ENCODE measurements at regions not wholly inside any gene's neighbourhood (a gene's known extent, or its start where the extent isn't known, plus 50 kb on each side); places are given as distances from the start of the nearest gene placed in this dataset.

DNA sequence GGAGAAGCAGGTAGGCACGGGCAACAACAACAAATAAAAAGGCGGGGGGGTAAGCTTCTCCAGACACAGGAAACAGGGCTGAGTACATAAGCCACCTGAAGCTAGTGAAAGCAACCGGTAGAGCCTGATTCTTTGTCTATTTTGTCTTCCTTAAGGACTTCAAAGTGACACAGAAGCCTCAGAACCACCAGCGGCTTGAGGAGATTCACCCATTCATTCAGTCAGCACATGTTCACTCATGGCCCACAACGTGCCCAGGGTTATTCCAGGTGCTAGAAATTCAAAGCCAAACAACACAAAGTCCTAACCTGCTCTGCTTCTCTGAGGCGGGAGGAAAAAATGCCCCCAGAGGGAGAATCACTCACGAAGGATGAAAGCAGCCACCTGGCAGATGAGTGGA lies 69.3 kb upstream of the C7orf33 start:
- no peak for TF ChIP-seq JUND (IDR thresholded peaks at IDR 0.05; ENCODE audit: low read depth)
- DNase-seq (ENCODE audit: low read depth in 1 of 2, low spot score in 1 of 2): peak in 1 of 2 experiments; percentile 63
- in situ Hi-C loops (cut with HindIII; ENCODE audit: low pct_unique_long_range_greater_than_20kb, low sequenced_read_pairs): no loop called here

DNA sequence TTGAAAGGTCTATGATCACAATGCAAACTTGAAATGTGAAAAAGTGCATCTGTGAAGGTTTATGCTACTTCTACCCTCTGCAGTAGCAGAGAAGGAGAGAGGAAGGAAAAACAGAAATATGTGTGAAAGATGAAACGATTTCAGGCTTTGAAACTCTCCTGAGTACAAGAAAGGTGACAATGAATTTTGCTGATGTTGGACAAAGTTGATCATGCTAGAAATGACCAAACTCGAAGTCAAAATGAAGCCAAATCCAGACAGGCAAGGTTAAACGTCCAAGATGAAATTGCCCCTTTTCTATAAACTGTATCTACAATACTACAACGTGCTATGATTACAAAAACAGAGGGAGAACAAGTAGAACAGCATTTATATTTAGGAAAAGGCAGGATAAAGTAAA lies 67.0 kb upstream of the C7orf33 start:
- TF ChIP-seq JUND (IDR thresholded peaks at IDR 0.05; ENCODE audit: low read depth): no peak
- no peak for DNase-seq (ENCODE audit: low read depth in 1 of 2, low spot score in 1 of 2)
- in situ Hi-C loops (cut with HindIII; ENCODE audit: low pct_unique_long_range_greater_than_20kb, low sequenced_read_pairs): no loop called here

DNA sequence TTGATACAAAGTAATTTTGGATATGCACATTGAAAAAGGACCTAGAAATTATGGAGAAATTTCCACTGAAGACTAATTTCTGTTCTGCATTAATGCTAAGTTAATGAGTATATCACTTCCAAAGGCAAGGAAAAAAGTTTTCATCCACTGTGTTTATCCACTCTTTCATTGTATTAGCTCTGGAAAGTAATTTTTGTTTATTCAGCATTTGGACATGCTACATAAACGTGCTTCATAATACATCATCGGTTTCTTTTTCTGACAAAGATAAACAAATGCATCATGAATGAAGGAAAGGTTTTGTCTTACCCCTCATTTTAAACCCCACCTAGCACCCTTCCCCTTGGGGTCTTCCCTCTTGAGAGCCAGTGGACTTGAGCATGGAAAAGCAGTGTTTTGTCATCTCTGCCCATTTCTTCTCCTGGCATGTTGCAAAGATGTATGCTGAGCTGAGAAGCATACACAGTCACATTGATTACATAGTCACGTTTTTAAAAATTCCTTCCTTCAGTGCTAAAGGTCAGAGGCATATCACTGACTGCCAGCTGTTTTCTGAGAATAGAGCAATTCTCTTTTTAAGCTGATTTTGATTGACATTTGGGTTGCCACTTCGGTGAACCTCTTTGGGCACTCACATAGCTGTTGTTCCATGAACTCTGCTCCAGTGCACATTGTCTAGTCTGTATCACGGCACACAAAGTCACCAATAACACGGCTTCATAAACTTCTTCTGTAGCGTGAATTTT lies 65.9 kb upstream of the C7orf33 start:
- no peak for DNase-seq (ENCODE audit: low read depth in 1 of 2, low spot score in 1 of 2)
- TF ChIP-seq JUND (IDR thresholded peaks at IDR 0.05; ENCODE audit: low read depth): no peak
- in situ Hi-C loops (cut with HindIII; ENCODE audit: low pct_unique_long_range_greater_than_20kb, low sequenced_read_pairs): no loop called here

DNA sequence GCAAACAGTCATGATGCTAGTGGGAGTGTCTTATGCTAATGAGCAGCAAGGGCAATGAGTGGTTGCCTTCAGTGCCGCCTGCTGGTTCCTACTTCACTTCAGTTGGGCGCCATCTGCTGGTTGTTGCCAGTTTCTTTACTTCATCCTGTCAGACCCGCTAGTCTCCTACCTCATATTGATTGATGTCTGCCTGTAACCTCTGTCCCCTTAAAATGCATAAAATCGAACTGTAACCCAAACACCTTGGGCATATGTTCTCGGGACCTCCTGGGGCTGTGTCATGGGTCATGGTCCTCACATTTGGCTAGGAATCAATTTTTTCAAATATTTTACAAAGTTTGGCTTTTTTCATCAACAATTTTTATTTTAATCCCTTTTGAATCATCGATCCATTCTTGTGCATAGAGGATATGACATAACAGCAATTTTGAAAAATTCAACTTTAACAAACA lies 62.8 kb upstream of the C7orf33 start:
- DNase-seq (ENCODE audit: low read depth in 1 of 2, low spot score in 1 of 2): peak; percentile 28 to 94
- TF ChIP-seq JUND (IDR thresholded peaks at IDR 0.05; ENCODE audit: low read depth): no peak
- in situ Hi-C loops (cut with HindIII; ENCODE audit: low pct_unique_long_range_greater_than_20kb, low sequenced_read_pairs): no loop called here

DNA sequence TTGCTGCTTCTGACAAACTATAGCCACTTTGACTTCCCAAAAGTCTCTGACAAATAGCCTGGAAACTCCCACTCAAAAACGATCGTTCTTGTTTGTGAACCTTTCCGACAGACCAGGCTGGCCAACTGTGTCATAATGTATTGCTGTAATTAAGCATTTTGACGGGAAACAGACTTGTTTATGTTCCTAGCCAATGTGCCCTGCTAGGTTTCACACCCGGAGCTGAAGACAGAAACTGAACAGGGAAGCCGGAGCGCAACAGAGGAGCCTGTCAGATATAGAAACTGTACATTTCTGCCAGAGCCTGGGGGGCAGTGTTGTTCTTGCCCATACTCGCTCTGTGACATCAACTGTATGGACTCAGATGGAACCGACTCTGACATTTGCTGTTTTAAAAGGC lies 55.3 kb upstream of the C7orf33 start:
- no peak for TF ChIP-seq JUND (IDR thresholded peaks at IDR 0.05; ENCODE audit: low read depth)
- DNase-seq (ENCODE audit: low read depth in 1 of 2, low spot score in 1 of 2): peak in 1 of 2 experiments; percentile 46
- in situ Hi-C loops (cut with HindIII; ENCODE audit: low pct_unique_long_range_greater_than_20kb, low sequenced_read_pairs): no loop called here

DNA sequence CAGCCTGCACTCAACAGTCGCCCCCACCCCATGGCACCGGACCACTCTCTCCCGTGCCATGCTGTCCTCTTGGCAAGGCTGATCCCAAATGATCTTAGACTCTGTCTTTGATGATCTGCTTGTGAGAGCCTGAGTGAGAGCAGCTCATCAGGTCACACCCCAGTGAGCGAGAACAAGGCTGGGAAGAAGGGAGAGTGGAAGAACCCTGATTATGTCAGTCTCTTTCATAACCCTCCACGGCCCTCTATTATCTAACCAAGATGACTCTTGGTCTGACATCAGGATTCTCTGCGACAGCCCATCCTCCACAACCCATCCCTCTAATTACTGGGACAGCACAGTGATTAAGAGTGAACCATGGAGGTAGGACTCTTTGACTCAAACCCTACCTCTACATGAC lies 53.1 kb upstream of the C7orf33 start:
- TF ChIP-seq JUND (IDR thresholded peaks at IDR 0.05; ENCODE audit: low read depth): no peak
- in situ Hi-C loops (cut with HindIII; ENCODE audit: low pct_unique_long_range_greater_than_20kb, low sequenced_read_pairs): no loop called here
- no peak for DNase-seq (ENCODE audit: low read depth in 1 of 2, low spot score in 1 of 2)

DNA sequence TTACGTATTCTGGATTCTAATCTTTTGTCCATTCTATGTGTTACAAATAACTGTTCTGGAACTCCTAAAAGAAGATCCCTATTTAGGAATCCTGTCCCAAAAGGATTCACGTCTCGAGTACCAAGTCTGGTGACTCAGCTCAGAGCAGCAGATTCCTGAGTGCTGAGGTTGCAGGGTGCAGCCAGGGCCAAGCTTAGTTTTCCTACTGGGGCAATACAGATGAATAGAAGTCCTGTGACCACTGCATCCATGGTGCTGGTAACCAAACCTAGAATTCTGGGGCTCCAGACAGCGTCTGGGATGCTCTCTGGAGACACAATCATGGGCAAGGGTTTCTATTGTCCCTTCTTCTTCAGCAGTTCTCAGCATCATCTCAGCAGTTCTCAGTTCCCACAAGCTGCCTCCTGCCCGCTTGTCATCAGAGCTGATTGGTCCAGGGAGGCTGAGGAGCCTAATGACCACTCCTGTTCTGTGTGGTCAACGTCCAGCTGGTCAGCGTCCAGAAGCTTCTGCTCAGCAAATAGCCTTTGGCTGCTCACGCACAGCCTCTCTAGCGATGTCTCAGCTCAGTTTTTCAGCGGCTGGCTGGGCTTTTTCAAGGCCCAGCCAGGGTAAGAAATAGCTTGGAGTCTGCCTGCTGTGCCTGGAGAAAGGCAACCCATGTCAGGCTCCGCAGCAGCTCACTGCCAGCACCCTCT lies 50.4 kb upstream of the C7orf33 start:
- peak in 1 of 2 experiments; percentile 42 for DNase-seq (ENCODE audit: low read depth in 1 of 2, low spot score in 1 of 2)
- no peak for TF ChIP-seq JUND (IDR thresholded peaks at IDR 0.05; ENCODE audit: low read depth)

More for the DNA sequence above, 50.4 kb upstream of the C7orf33 start:
- in situ Hi-C loops (cut with HindIII; ENCODE audit: low pct_unique_long_range_greater_than_20kb, low sequenced_read_pairs): no loop called here
